ENCODE measurements at regions not wholly inside any gene's neighbourhood (a gene's known extent, or its start where the extent isn't known, plus 50 kb on each side); places are given as distances from the start of the nearest gene placed in this dataset.

DNA sequence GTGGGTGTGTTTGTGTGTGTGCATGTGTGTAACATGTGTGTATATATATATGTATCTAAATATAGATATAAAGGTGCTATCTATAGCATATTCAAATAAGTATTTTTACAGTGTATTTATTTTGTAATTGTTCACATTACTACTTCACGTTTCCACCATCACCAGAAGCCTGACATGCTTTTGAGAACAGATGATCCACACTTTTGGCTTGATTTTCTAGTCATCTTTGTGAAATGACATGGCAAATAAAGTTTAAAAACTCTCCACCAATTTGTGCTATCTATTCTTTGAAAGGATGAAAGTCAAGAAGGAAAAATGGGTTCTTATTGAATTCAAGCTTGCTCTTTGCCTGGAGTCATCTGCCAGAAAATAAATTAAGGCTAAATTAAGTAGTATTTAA is 294.0 kb upstream of the AKR1E2 start:
- H4K20me1 ChIP-seq (replicated peaks; ENCODE audit: control insufficient read depth, extremely low read depth, insufficient read depth, low read length), result no peaks in the 10 kb centered on the region
- no peaks in the 10 kb centered on the region for H3K9me3 ChIP-seq (replicated peaks; ENCODE audit: control insufficient read depth, insufficient read depth, low read length)
- ChIA-PET POLR2A (no interaction called here), CTCF (no interaction called here)
- no peak overlapping the region for H3K4me2 ChIP-seq (ENCODE audit: insufficient read depth, low read length)
- no peak overlapping the region for H3K27ac ChIP-seq (ENCODE audit: insufficient read depth, low read depth, low read length)
- H3K79me2 ChIP-seq (ENCODE audit: control insufficient read depth, insufficient read depth, low read length), result no peaks in the 10 kb centered on the region
- dilution Hi-C loops (cut with MboI; ENCODE audit: extremely low pct_ligation_motif_present, low sequenced_read_pairs) (no loop called here), intact Hi-C loops (cut with micrococcal nuclease) (no loop called here)
- DNase-seq (ENCODE audit: low read depth, low spot score) (no peak), FAIRE-seq (no peak)
- no peak overlapping the region for H3K9ac ChIP-seq (replicated peaks; ENCODE audit: extremely low read depth, insufficient read depth, low read length)
- H3K4me3 ChIP-seq (replicated peaks in 1 of 3; ENCODE audit: insufficient read depth in 1 of 3, low read depth in 1 of 3, low read length in 3 of 3), result no peak overlapping the region
- no TSS peak for BruUV-seq (replicated peaks)
- H2AFZ ChIP-seq (ENCODE audit: low read depth, low read length), result no peak overlapping the region
- H3K36me3 ChIP-seq (ENCODE audit: control insufficient read depth in 2 of 2, extremely low read depth in 1 of 2, insufficient read depth in 2 of 2, low read length in 2 of 2), result no peaks in the 10 kb centered on the region
- H3K9me1 ChIP-seq (replicated peaks; ENCODE audit: control insufficient read depth, extremely low read depth, insufficient read depth, low read length), result no peaks in the 10 kb centered on the region
- H3K27me3 ChIP-seq (ENCODE audit: control insufficient read depth in 2 of 2, insufficient read depth in 2 of 2, low read length in 2 of 2), result no peaks in the 10 kb centered on the region
- H3K4me1 ChIP-seq (ENCODE audit: control insufficient read depth, extremely low read depth, insufficient read depth, low read length), result no peaks in the 10 kb centered on the region
- no peak for TF ChIP-seq MYC (IDR thresholded peaks at IDR 0.05; ENCODE audit: low read depth, low read length)
- TF ChIP-seq GATA2 (IDR thresholded peaks at IDR 0.05; ENCODE audit: insufficient read depth, insufficient read length, low read depth, low read length), result no peak
- no peak for TF ChIP-seq POLR2AphosphoS5 (IDR thresholded peaks at IDR 0.05; ENCODE audit: insufficient read depth, low read depth, low read length)
- TF ChIP-seq, protein P1, sequence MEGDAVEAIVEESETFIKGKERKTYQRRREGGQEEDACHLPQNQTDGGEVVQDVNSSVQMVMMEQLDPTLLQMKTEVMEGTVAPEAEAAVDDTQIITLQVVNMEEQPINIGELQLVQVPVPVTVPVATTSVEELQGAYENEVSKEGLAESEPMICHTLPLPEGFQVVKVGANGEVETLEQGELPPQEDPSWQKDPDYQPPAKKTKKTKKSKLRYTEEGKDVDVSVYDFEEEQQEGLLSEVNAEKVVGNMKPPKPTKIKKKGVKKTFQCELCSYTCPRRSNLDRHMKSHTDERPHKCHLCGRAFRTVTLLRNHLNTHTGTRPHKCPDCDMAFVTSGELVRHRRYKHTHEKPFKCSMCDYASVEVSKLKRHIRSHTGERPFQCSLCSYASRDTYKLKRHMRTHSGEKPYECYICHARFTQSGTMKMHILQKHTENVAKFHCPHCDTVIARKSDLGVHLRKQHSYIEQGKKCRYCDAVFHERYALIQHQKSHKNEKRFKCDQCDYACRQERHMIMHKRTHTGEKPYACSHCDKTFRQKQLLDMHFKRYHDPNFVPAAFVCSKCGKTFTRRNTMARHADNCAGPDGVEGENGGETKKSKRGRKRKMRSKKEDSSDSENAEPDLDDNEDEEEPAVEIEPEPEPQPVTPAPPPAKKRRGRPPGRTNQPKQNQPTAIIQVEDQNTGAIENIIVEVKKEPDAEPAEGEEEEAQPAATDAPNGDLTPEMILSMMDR (IDR thresholded peaks at IDR 0.05; ENCODE audit: extremely low read depth in 1 of 2, insufficient read depth in 1 of 2, low read depth in 1 of 2, low read length in 2 of 2), result no peak
- no peak for TF ChIP-seq FOS (IDR thresholded peaks at IDR 0.05; ENCODE audit: borderline replicate concordance, insufficient read depth, low read length)
- no peak for TF ChIP-seq JUN (IDR thresholded peaks at IDR 0.05; ENCODE audit: borderline replicate concordance, insufficient read depth, insufficient read length, low read depth)
- TF ChIP-seq, protein P2, sequence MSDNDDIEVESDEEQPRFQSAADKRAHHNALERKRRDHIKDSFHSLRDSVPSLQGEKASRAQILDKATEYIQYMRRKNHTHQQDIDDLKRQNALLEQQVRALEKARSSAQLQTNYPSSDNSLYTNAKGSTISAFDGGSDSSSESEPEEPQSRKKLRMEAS (IDR thresholded peaks at IDR 0.05; ENCODE audit: insufficient read depth, insufficient read length), result no peak
- no peak for TF ChIP-seq EZH2 (IDR thresholded peaks at IDR 0.05; ENCODE audit: borderline replicate concordance, low read depth, low read length, severe bottlenecking)
- TF ChIP-seq POLR2A (IDR thresholded peaks at IDR 0.05; ENCODE audit: low read depth, low read length), result no peak
